Endothelial cell (in vitro differentiated cells): ENCODE measurements at regions not wholly inside any gene's neighbourhood (a gene's known extent, or its start where the extent isn't known, plus 50 kb on each side); places are given as distances from the start of the nearest gene placed in this dataset.
"Not testable (repeated sequence)": the region's sequence is repeated elsewhere in the genome, so short reads cannot be mapped to it uniquely, and the experiment has no call there.

ENCODE experiments used
- DNase-seq: peaks from one replicate; pipeline ENCODE4 v3.0.0; 2021; ENCODE audit warnings: low spot score
- H3K27ac Mint-ChIP-seq: one replicate; pipeline ENCODE4 v1.8.0; 2021; ENCODE audit warnings: mixed read lengths, inconsistent platforms; ENCODE audit not compliant: unreplicated experiment
- H3K27me3 Mint-ChIP-seq: one replicate; pipeline ENCODE4 v1.8.0; 2021; ENCODE audit warnings: mild to moderate bottlenecking, moderate library complexity, mixed read lengths, inconsistent platforms; ENCODE audit not compliant: unreplicated experiment
- H3K36me3 Mint-ChIP-seq: one replicate; pipeline ENCODE4 v1.8.0; 2021; ENCODE audit warnings: mild to moderate bottlenecking, low read depth, mixed read lengths, inconsistent platforms; ENCODE audit not compliant: unreplicated experiment
- H3K4me1 Mint-ChIP-seq: one replicate; pipeline ENCODE4 v1.8.0; 2021; ENCODE audit warnings: mild to moderate bottlenecking, mixed read lengths, inconsistent platforms; ENCODE audit not compliant: unreplicated experiment
- H3K4me3 Mint-ChIP-seq: one replicate; pipeline ENCODE4 v1.8.0; 2021; ENCODE audit warnings: mild to moderate bottlenecking, mixed read lengths, inconsistent platforms; ENCODE audit not compliant: unreplicated experiment
- H3K9me3 Mint-ChIP-seq: one replicate; pipeline ENCODE4 v1.8.0; 2021; ENCODE audit warnings: mixed read lengths, inconsistent platforms; ENCODE audit not compliant: unreplicated experiment
- CTCF ChIP-seq: fragments of 200-600 bp; sonication (generic); IDR thresholded peaks from one replicate; pipeline ENCODE4 v1.5.0; 2021; ENCODE audit warnings: antibody characterized with exemption; ENCODE audit not compliant: unreplicated experiment

GRCh38 chr1:208475951-208476845 is 232.0 kb upstream of the PLXNA2 start:
- no peaks in the 10 kb centered on the region for H3K36me3 Mint-ChIP-seq
- DNase-seq, result no peak
- H3K27ac Mint-ChIP-seq, result no peak overlapping the region

GRCh38 chr1:208476846-208477170 is 232.6 kb upstream of the PLXNA2 start:
- Mint-ChIP-seq H3K36me3 (no peaks in the 10 kb centered on the region), H3K4me3 (no peak overlapping the region), H3K27ac (no peak overlapping the region), H3K4me1 (no peaks in the 10 kb centered on the region), H3K27me3 (no peaks in the 10 kb centered on the region), H3K9me3 (no peaks in the 10 kb centered on the region)
- DNase-seq, result no peak
- no peak for TF ChIP-seq CTCF

More at GRCh38 chr1:208475951-208476845, 232.0 kb upstream of the PLXNA2 start:
- no peak for TF ChIP-seq CTCF
- H3K9me3 Mint-ChIP-seq, result no peaks in the 10 kb centered on the region
- no peaks in the 10 kb centered on the region for H3K4me1 Mint-ChIP-seq
- H3K4me3 Mint-ChIP-seq, result no peak overlapping the region
- no peaks in the 10 kb centered on the region for H3K27me3 Mint-ChIP-seq

GRCh38 chr1:208479435-208479834 is 235.3 kb upstream of the PLXNA2 start:
- H3K27me3 Mint-ChIP-seq, result no peaks in the 10 kb centered on the region
- H3K4me3 Mint-ChIP-seq, result no peak overlapping the region
- no peaks in the 10 kb centered on the region for H3K9me3 Mint-ChIP-seq
- H3K36me3 Mint-ChIP-seq, result no peaks in the 10 kb centered on the region
- no peak for DNase-seq
- H3K4me1 Mint-ChIP-seq, result no peaks in the 10 kb centered on the region
- no peak for TF ChIP-seq CTCF
- H3K27ac Mint-ChIP-seq, result no peak overlapping the region

DNA sequence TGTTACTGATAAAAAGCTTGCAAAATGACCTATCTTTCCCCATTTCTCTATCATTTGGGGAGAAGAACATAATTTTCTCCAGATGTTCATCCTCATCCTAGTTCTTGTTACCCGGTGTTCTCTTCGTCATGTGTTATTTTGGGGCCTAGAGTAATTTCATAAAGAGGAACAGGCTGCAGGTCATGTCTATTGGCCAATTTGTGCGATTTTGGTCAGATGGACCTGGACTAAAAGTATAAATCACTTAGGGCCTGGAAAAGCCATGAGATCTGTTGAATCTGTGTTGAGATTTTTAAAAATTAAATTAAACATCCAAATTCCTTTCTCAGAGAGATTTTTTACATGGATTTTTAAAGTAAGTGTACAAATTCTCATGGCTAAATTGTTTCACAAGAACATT is 241.3 kb upstream of the PLXNA2 start:
- H3K27me3 Mint-ChIP-seq, result no peaks in the 10 kb centered on the region
- peaks cover 3% of the 10 kb centered on the region for H3K4me1 Mint-ChIP-seq
- H3K9me3 Mint-ChIP-seq, result no peaks in the 10 kb centered on the region
- no peak overlapping the region for H3K27ac Mint-ChIP-seq
- H3K36me3 Mint-ChIP-seq, result no peaks in the 10 kb centered on the region
- no peak overlapping the region for H3K4me3 Mint-ChIP-seq
- no peak for DNase-seq
- no peak for TF ChIP-seq CTCF

DNA sequence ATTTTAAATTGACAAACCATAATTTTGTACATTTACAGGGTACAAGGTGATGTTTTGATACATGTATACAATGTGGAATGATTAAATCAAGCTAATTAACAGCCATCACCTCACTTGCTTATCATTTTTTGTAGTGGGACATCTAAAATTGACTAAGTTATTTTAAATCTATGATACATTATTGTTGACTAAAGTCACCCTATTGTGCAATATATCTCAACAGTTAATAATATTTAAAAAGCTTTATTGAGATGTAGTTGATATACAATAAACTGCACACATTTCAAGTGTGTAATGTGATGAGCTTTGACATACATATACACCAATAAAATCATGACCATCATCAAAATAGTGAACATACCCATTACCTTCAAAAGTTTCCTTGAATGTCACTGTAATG is 242.5 kb upstream of the PLXNA2 start:
- peaks cover 3% of the 10 kb centered on the region for H3K4me1 Mint-ChIP-seq
- no peaks in the 10 kb centered on the region for H3K9me3 Mint-ChIP-seq
- H3K36me3 Mint-ChIP-seq, result no peaks in the 10 kb centered on the region
- H3K27me3 Mint-ChIP-seq, result no peaks in the 10 kb centered on the region
- DNase-seq, result no peak
- no peak for TF ChIP-seq CTCF
- H3K27ac Mint-ChIP-seq, result no peak overlapping the region
- H3K4me3 Mint-ChIP-seq, result no peak overlapping the region

- H3K4me3 Mint-ChIP-seq, H3K4me1 Mint-ChIP-seq, H3K36me3 Mint-ChIP-seq, DNase-seq, H3K27ac Mint-ChIP-seq, H3K27me3 Mint-ChIP-seq, H3K9me3 Mint-ChIP-seq: not testable (repeated sequence)
Observed at GRCh38 chr1:208488432-208488831, 244.2 kb upstream of the PLXNA2 start.
